ENCODE measurements at regions not wholly inside any gene's neighbourhood (a gene's known extent, or its start where the extent isn't known, plus 50 kb on each side); places are given as distances from the start of the nearest gene placed in this dataset.

DNA sequence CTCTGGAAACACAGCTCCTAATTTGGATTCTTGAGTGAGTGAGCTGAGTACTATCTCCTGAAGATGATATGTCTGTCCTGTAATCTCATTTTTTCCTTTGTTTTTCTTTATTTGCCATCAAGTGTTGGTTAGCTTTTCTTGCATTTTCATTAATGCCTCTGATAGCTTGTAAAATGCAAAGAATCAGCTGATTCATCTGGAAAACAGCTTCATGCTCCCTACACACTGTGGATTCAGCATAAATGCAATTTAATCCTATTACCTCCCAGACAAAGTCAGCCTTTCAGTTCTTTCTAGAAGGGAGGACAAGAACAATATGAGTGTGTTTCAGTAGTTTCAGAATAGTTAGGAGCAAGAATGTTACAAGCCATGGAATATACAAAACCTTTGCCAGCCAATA is 79.4 kb downstream of the DACT1 start:
- TF ChIP-seq CTCF (IDR thresholded peaks at IDR 0.05) (no peak), POLR2A (IDR thresholded peaks at IDR 0.05) (no peak)
